A549 (cell line): ENCODE measurements at regions not wholly inside any gene's neighbourhood (a gene's known extent, or its start where the extent isn't known, plus 50 kb on each side); places are given as distances from the start of the nearest gene placed in this dataset.

Source experiments
- ATAC-seq, 2 experiments: fragments of 200-7000 bp in 1 of 2; fragments of >200 bp in 1 of 2; cut with Nextera tagmentation in 1 of 2; cut with Tn5 transposase in 1 of 2; 3 replicates each; pipeline versions ENCODE4 v1.8.0 to v1.9.1; 2018 to 2020; ENCODE audit warnings: mild to moderate bottlenecking in 1 of 2, moderate library complexity in 1 of 2
- CTCF ChIA-PET: fragments of 300-600 bp; sonication (Branson Sonifier 250); formaldehyde crosslinking; extraction: SDS; loops from one replicate; lab custom pipeline; 2021; ENCODE audit warnings: antibody characterized with exemption, inconsistent platforms; lab: Yijun Ruan, JAX
- POLR2A ChIA-PET: fragments of 350-600 bp; formaldehyde crosslinking; extraction: SDS; loops from one replicate; lab custom pipeline; 2021; ENCODE audit warnings: antibody characterized with exemption, inconsistent platforms; lab: Yijun Ruan, JAX
- DNase-seq, 2 experiments: peaks; one replicate each; pipeline versions ENCODE4 v3.0.0 to v3.0.0-alpha.2; 2011 to 2016; ENCODE audit warnings: low read depth in 1 of 2, low spot score in 1 of 2
- FAIRE-seq: peaks from 2 replicates; lab custom pipeline; 2011; peaks lifted over from hg19 to GRCh38; lab: Jason Lieb, UNC
- H3K27ac ChIP-seq, 2 experiments: fragments of >200 bp; sonication (Bioruptor Twin); formaldehyde crosslinking; 3 replicates each; pipeline ENCODE4 v1.5.1; 2016 to 2017
- H3K4me1 ChIP-seq: fragments of >200 bp; sonication (Bioruptor Twin); formaldehyde crosslinking; 3 replicates; pipeline ENCODE4 v1.6.1; 2016
- H3K4me2 ChIP-seq: fragments of >200 bp; sonication (Bioruptor Twin); formaldehyde crosslinking; 3 replicates; pipeline ENCODE4 v1.6.1; 2016
- H3K4me3 ChIP-seq: fragments of >200 bp; sonication (Bioruptor Twin); formaldehyde crosslinking; 3 replicates; pipeline ENCODE4 v1.5.1; 2016
- H3K9me3 ChIP-seq: fragments of >200 bp; sonication (Bioruptor Twin); formaldehyde crosslinking; 3 replicates; pipeline ENCODE4 v1.6.1; 2016
- ATOH8 ChIP-seq: fragments of 250-450 bp; sonication (Bioruptor Pico); IDR thresholded peaks from 2 replicates; pipeline ENCODE4 v1.5.0; 2020; ENCODE audit warnings: low read depth, mild to moderate bottlenecking, moderate library complexity
- BCL3 ChIP-seq: fragments of >200 bp; sonication (Bioruptor Twin); formaldehyde crosslinking; IDR thresholded peaks from 3 replicates; pipeline ENCODE4 v1.6.1; 2016
- BHLHE40 ChIP-seq: IDR thresholded peaks from 2 replicates; pipeline ENCODE4 v1.6.1; 2012; ENCODE audit warnings: low read depth, low read length, inconsistent platforms
- CBX2 ChIP-seq: fragments of 200-600 bp; sonication (generic); IDR thresholded peaks from 2 replicates; pipeline ENCODE4 v1.6.1; 2016; ENCODE audit warnings: low read depth, mild to moderate bottlenecking, borderline replicate concordance
- CEBPB ChIP-seq, 2 experiments: fragments of >200 bp in 1 of 2; sonication (Bioruptor Twin) in 1 of 2; formaldehyde crosslinking in 1 of 2; IDR thresholded peaks; 2 replicates each; pipeline ENCODE4 v1.6.1; 2012 to 2016
- CHD2 ChIP-seq: fragments of 150-350 bp; IDR thresholded peaks from 2 replicates; pipeline ENCODE4 v1.6.1; 2014; ENCODE audit warnings: low read length; ENCODE audit not compliant: partially characterized antibody
- EHF ChIP-seq: fragments of 250-450 bp; sonication (Bioruptor Pico); IDR thresholded peaks from 2 replicates; pipeline ENCODE4 v1.5.0; 2020; ENCODE audit warnings: mild to moderate bottlenecking
- ESRRA ChIP-seq: fragments of 150-350 bp; IDR thresholded peaks from 2 replicates; pipeline ENCODE4 v1.6.1; 2014; ENCODE audit warnings: mild to moderate bottlenecking, low read length, borderline replicate concordance
- FOSL2 ChIP-seq, 2 experiments: fragments of 450-650 bp in 1 of 2; fragments of >200 bp in 1 of 2; sonication (Bioruptor Twin) in 1 of 2; formaldehyde crosslinking; IDR thresholded peaks; 2 replicates each; pipeline versions ENCODE4 v1.5.0 to v1.6.1; 2016 to 2020; ENCODE audit warnings: mild to moderate bottlenecking in 1 of 2, moderate library complexity in 1 of 2
- FOXS1 ChIP-seq: fragments of 250-450 bp; sonication (Bioruptor Pico); IDR thresholded peaks from 2 replicates; pipeline ENCODE4 v1.5.0; 2020; ENCODE audit warnings: mild to moderate bottlenecking, moderate library complexity
- HMGXB4 ChIP-seq: fragments of 250-450 bp; sonication (Bioruptor Pico); IDR thresholded peaks from 2 replicates; pipeline ENCODE4 v1.5.0; 2021; ENCODE audit warnings: mild to moderate bottlenecking, moderate library complexity, borderline replicate concordance
- HOXA7 ChIP-seq: fragments of 250-450 bp; sonication (Bioruptor Pico); IDR thresholded peaks from 2 replicates; pipeline ENCODE4 v1.5.0; 2020; ENCODE audit warnings: mild to moderate bottlenecking, moderate library complexity
- HOXB5 ChIP-seq: fragments of 250-450 bp; sonication (Bioruptor Pico); IDR thresholded peaks from 2 replicates; pipeline ENCODE4 v1.5.0; 2020; ENCODE audit warnings: mild to moderate bottlenecking, moderate library complexity
- JUNB ChIP-seq: fragments of >200 bp; sonication (Bioruptor Twin); formaldehyde crosslinking; IDR thresholded peaks from 2 replicates; pipeline ENCODE4 v1.6.1; 2016
- KDM1A ChIP-seq: fragments of 200-600 bp; sonication (generic); IDR thresholded peaks from 2 replicates; pipeline ENCODE4 v1.6.1; 2016; ENCODE audit warnings: low read depth, mild to moderate bottlenecking
- KDM5A ChIP-seq: fragments of 200-600 bp; sonication (generic); IDR thresholded peaks from 2 replicates; pipeline ENCODE4 v1.6.1; 2016; ENCODE audit warnings: antibody characterized with exemption, mild to moderate bottlenecking
- MAX ChIP-seq: IDR thresholded peaks from 2 replicates; pipeline ENCODE4 v1.6.1; 2012
- MAZ ChIP-seq: fragments of 150-350 bp; IDR thresholded peaks from 2 replicates; pipeline ENCODE4 v1.6.1; 2014; ENCODE audit warnings: antibody characterized with exemption, low read depth, low read length, borderline replicate concordance
- NFE2L2 ChIP-seq: fragments of 150-350 bp; conservative IDR thresholded peaks from 2 replicates; pipeline ENCODE4 v1.6.1; 2014; ENCODE audit warnings: low read length
- NPAS2 ChIP-seq: fragments of 250-450 bp; sonication (Bioruptor Pico); IDR thresholded peaks from 2 replicates; pipeline ENCODE4 v1.8.0; 2022; ENCODE audit warnings: mild to moderate bottlenecking, moderate library complexity, borderline replicate concordance
- PBX3 ChIP-seq: IDR thresholded peaks from 2 replicates; pipeline ENCODE4 v1.6.1; 2012
- POLR2AphosphoS2 ChIP-seq: conservative IDR thresholded peaks from 2 replicates; pipeline ENCODE4 v1.6.1; 2012; ENCODE audit warnings: low read length, improper control_type of control experiment, inconsistent platforms
- RAD21 ChIP-seq, 2 experiments: fragments of >200 bp in 1 of 2; sonication (Bioruptor Twin) in 1 of 2; formaldehyde crosslinking in 1 of 2; IDR thresholded peaks in 1 of 2; conservative IDR thresholded peaks in 1 of 2; 2 replicates in 1 of 2; 3 replicates in 1 of 2; pipeline ENCODE4 v1.6.1; 2012 to 2018; ENCODE audit warnings: inconsistent platforms in 1 of 2
- RFX5 ChIP-seq: fragments of 450-650 bp; IDR thresholded peaks from 2 replicates; pipeline ENCODE4 v1.7.1; 2014; ENCODE audit warnings: antibody characterized with exemption, mild to moderate bottlenecking, moderate library complexity
- SMC3 ChIP-seq: fragments of >200 bp; sonication (Bioruptor Twin); formaldehyde crosslinking; IDR thresholded peaks from 3 replicates; pipeline ENCODE4 v1.6.1; 2018; ENCODE audit warnings: inconsistent platforms
- ZC3H11A ChIP-seq: fragments of 450-650 bp; IDR thresholded peaks from 2 replicates; pipeline ENCODE4 v1.6.1; 2014; ENCODE audit warnings: antibody characterized with exemption, mild to moderate bottlenecking
- ZFP36 ChIP-seq: fragments of 450-650 bp; IDR thresholded peaks from 2 replicates; pipeline ENCODE4 v1.6.1; 2014; ENCODE audit warnings: borderline replicate concordance; ENCODE audit not compliant: partially characterized antibody
- ZNF302 ChIP-seq: fragments of 250-450 bp; sonication (Bioruptor Pico); IDR thresholded peaks from 2 replicates; pipeline ENCODE4 v1.9.0; 2021; ENCODE audit warnings: inconsistent platforms, mild to moderate bottlenecking, moderate library complexity
- ZSCAN20 ChIP-seq: fragments of 250-450 bp; sonication (Bioruptor Pico); IDR thresholded peaks from 2 replicates; pipeline ENCODE4 v1.8.0; 2022; ENCODE audit warnings: mild to moderate bottlenecking, moderate library complexity
- WGBS: methylation state at CpG from one replicate; pipeline ENCODE4 v1.1.6; 2017; ENCODE audit errors: missing lambda C conversion rate; 5-methylcytosine and 5-hydroxymethylcytosine counted together

GRCh38 chr1:79762461-79762860 lies 755.9 kb upstream of the ADGRL4 start (continued):
- TF ChIP-seq ZNF302 (CRISPR knock-in tag) (no peak), FOSL2 (IDR thresholded peaks at IDR 0.05) (no peak), FOSL2 (CRISPR knock-in tag; IDR thresholded peaks at IDR 0.05) (no peak), CBX2 (no peak)

GRCh38 chr1:79760531-79760930 lies 754.0 kb upstream of the ADGRL4 start:
- CTCF ChIA-PET = no interaction called here
- ATAC-seq = no peak
- H3K4me3 ChIP-seq = no peak overlapping the region

GRCh38 chr1:79749607-79750006 lies 743.1 kb upstream of the ADGRL4 start:
- no peak for DNase-seq
- 17% methylated on average over 2 of the region's 2 CpGs for WGBS
- H3K9me3 ChIP-seq = no peaks in the 10 kb centered on the region
- ATAC-seq = no peak
- H3K4me1 ChIP-seq = 0 out of 3 replicates have a peak, but pooled peaks cover 4% of the 10 kb centered on the region
- no peak overlapping the region for H3K4me2 ChIP-seq
- H3K27ac ChIP-seq = no peak overlapping the region
- FAIRE-seq = no peak
- ChIA-PET CTCF (no interaction called here), POLR2A (no interaction called here)
- H3K4me3 ChIP-seq = no peak overlapping the region
- TF ChIP-seq BCL3 = no peak
- TF ChIP-seq KDM5A = no peak
- no peak for TF ChIP-seq MAX
- TF ChIP-seq EHF (CRISPR knock-in tag) = no peak
- no peak for TF ChIP-seq RFX5
- no peak for TF ChIP-seq BHLHE40
- no peak for TF ChIP-seq HMGXB4
- no peak for TF ChIP-seq HOXB5
- TF ChIP-seq ATOH8 = no peak
- TF ChIP-seq KDM1A = no peak
- TF ChIP-seq MAZ = no peak
- no peak for TF ChIP-seq HOXA7 (CRISPR knock-in tag)
- TF ChIP-seq POLR2AphosphoS2 = no peak
- TF ChIP-seq JUNB = no peak

More at GRCh38 chr1:79760531-79760930, 754.0 kb upstream of the ADGRL4 start:
- no peak for DNase-seq
- TF ChIP-seq MAX (no peak), PBX3 (no peak), CHD2 (no peak), RFX5 (no peak), ZC3H11A (no peak), KDM5A (no peak), NFE2L2 (no peak), FOXS1 (CRISPR knock-in tag) (no peak), ZFP36 (no peak), ZSCAN20 (CRISPR knock-in tag) (no peak), RAD21 (conservative IDR thresholded peaks at IDR 0.05 in 1 of 2, IDR thresholded peaks at IDR 0.05 in 1 of 2) (no peak), ATOH8 (no peak), ZNF302 (CRISPR knock-in tag) (no peak), SMC3 (no peak), NPAS2 (CRISPR knock-in tag) (no peak), ESRRA (no peak), CEBPB (IDR thresholded peaks at IDR 0.05) (no peak), POLR2AphosphoS2 (no peak)
- WGBS = 17% methylated on average over 1 of the region's 1 CpG
- no peak overlapping the region for H3K27ac ChIP-seq
- H3K9me3 ChIP-seq = no peaks in the 10 kb centered on the region
- no peaks in the 10 kb centered on the region for H3K4me1 ChIP-seq
- FAIRE-seq = no peak
- POLR2A ChIA-PET = no interaction called here
- H3K4me2 ChIP-seq = no peak overlapping the region
